HG02678 (cell line): ENCODE measurements at regions not wholly inside any gene's neighbourhood (a gene's known extent, or its start where the extent isn't known, plus 50 kb on each side); places are given as distances from the start of the nearest gene placed in this dataset.

ENCODE experiments used
- ATAC-seq: cut with Tn5 transposase; IDR thresholded peaks from one replicate; pipeline ENCODE4 v1.9.1; 2021; ENCODE audit warnings: mild to moderate bottlenecking, moderate library complexity; ENCODE audit not compliant: unreplicated experiment

GRCh38 chrX:20637351-20637750, 370.6 kb upstream of the RPS6KA3 start:
- no peak for ATAC-seq

- no peak for ATAC-seq
Measured at GRCh38 chrX:20633451-20633850, 366.7 kb upstream of the RPS6KA3 start.

- no peak for ATAC-seq
Measured at GRCh38 chrX:20623448-20623847, 356.7 kb upstream of the RPS6KA3 start.

- ATAC-seq: no peak
Measured at GRCh38 chrX:20620306-20620705, 353.6 kb upstream of the RPS6KA3 start.

- ATAC-seq: no peak
Measured at GRCh38 chrX:20609916-20610415, 343.3 kb upstream of the RPS6KA3 start.

GRCh38 chrX:20606831-20607230, 340.1 kb upstream of the RPS6KA3 start:
- no peak for ATAC-seq

- ATAC-seq: no peak
Measured at GRCh38 chrX:20596856-20597255, 330.1 kb upstream of the RPS6KA3 start.

GRCh38 chrX:20595928-20596575, 329.3 kb upstream of the RPS6KA3 start:
- ATAC-seq: no peak

GRCh38 chrX:20594985-20595384, 328.3 kb upstream of the RPS6KA3 start:
- ATAC-seq: no peak

GRCh38 chrX:20593836-20594235, 327.1 kb upstream of the RPS6KA3 start:
- ATAC-seq: no peak

- no peak for ATAC-seq
Measured at GRCh38 chrX:20593402-20593801, 326.7 kb upstream of the RPS6KA3 start.

- ATAC-seq: no peak
Measured at GRCh38 chrX:20591246-20591645, 324.5 kb upstream of the RPS6KA3 start.

GRCh38 chrX:20585782-20586181, 319.1 kb upstream of the RPS6KA3 start:
- ATAC-seq: no peak

- no peak for ATAC-seq
Measured at GRCh38 chrX:20571611-20572010, 304.9 kb upstream of the RPS6KA3 start.

GRCh38 chrX:20567108-20567507, 300.4 kb upstream of the RPS6KA3 start:
- no peak for ATAC-seq

GRCh38 chrX:20547611-20548051, 280.9 kb upstream of the RPS6KA3 start:
- ATAC-seq: no peak

GRCh38 chrX:20545538-20545937, 278.8 kb upstream of the RPS6KA3 start:
- no peak for ATAC-seq

- ATAC-seq: no peak
Measured at GRCh38 chrX:20542072-20542471, 275.4 kb upstream of the RPS6KA3 start.

GRCh38 chrX:20538974-20539373, 272.3 kb upstream of the RPS6KA3 start:
- no peak for ATAC-seq

- no peak for ATAC-seq
Measured at GRCh38 chrX:20531667-20532066, 265.0 kb upstream of the RPS6KA3 start.

GRCh38 chrX:20530406-20530921, 263.8 kb upstream of the RPS6KA3 start:
- no peak for ATAC-seq

- no peak for ATAC-seq
Measured at GRCh38 chrX:20529711-20530110, 263.0 kb upstream of the RPS6KA3 start.

- no peak for ATAC-seq
Measured at GRCh38 chrX:20529301-20529700, 262.6 kb upstream of the RPS6KA3 start.
